HCT116 (cell line): ENCODE measurements at regions not wholly inside any gene's neighbourhood (a gene's known extent, or its start where the extent isn't known, plus 50 kb on each side); places are given as distances from the start of the nearest gene placed in this dataset.

Experiments used
- ATAC-seq: fragments of 200-7000 bp; cut with Tn5 transposase; 2 replicates; pipeline ENCODE4 v1.9.1; 2020; ENCODE audit warnings: mild to moderate bottlenecking, moderate library complexity
- BruUV-seq: library from RNA; stranded (reverse); fragments of 400-500 nt; replicated peaks from 2 replicates; lab custom pipeline; 2021; lab: Mats Ljungman, UMichigan
- CTCF ChIA-PET: fragments of 300-600 bp; sonication (Branson Sonifier 250); formaldehyde crosslinking; loops from one replicate; lab custom pipeline; 2021; ENCODE audit warnings: antibody characterized with exemption; lab: Charles Lee
- POLR2A ChIA-PET: fragments of 300-600, 350-600 bp; sonication (Branson Sonifier 250); formaldehyde crosslinking; loops from one replicate; lab custom pipeline; 2021; ENCODE audit warnings: antibody characterized with exemption; lab: Charles Lee
- RAD21 ChIA-PET, 2 experiments: fragments of 300-600 bp; sonication (Branson Sonifier 250); formaldehyde crosslinking; loops; one replicate each; lab custom pipeline; 2023; ENCODE audit warnings: low total read pairs in 2 of 2; ENCODE audit not compliant: uncharacterized antibody in 2 of 2, unreplicated experiment in 2 of 2, low non-redundant PET in 1 of 2; lab: Charles Lee
- DNase-seq: peaks from one replicate; pipeline ENCODE4 v3.0.0-alpha.2; 2010; ENCODE audit warnings: low read depth, low spot score
- H2AFZ ChIP-seq: fragments of 200-600 bp; shearing (Covaris generic), sonication (generic); 2 replicates; pipeline ENCODE4 v1.6.1; 2017; ENCODE audit warnings: low read depth, mixed run types, mixed read lengths, antibody characterized with exemption, low read length; ENCODE audit not compliant: poor library complexity, severe bottlenecking
- H3K27ac ChIP-seq: 2 replicates; pipeline ENCODE4 v1.5.1; 2012; ENCODE audit warnings: low read depth, low read length
- H3K27me3 ChIP-seq: fragments of 200-600 bp; sonication (generic); 2 replicates; pipeline ENCODE4 v1.6.1; 2016; ENCODE audit warnings: mixed run types, low read length, mixed read lengths; ENCODE audit not compliant: insufficient read depth
- H3K36me3 ChIP-seq, 2 experiments: fragments of 200-500 bp in 1 of 2; fragments of 200-600 bp in 1 of 2; sonication (Bioruptor generic) in 1 of 2; sonication (generic) in 1 of 2; 2 replicates each; pipeline versions ENCODE4 v1.5.1 to v1.6.1; 2014 to 2016; ENCODE audit warnings: low read length in 2 of 2, inconsistent platforms in 1 of 2, mixed read lengths in 1 of 2, mixed run types in 1 of 2; ENCODE audit not compliant: insufficient read depth in 2 of 2, control insufficient read depth in 1 of 2
- H3K4me1 ChIP-seq, 2 experiments: fragments of 200-600 bp in 1 of 2; sonication (generic) in 1 of 2; 2 replicates each; pipeline versions ENCODE4 v1.5.1 to v1.6.1; 2012 to 2017; ENCODE audit warnings: low read length in 2 of 2, inconsistent platforms in 1 of 2, mild to moderate bottlenecking in 1 of 2, mixed read lengths in 1 of 2, mixed run types in 1 of 2, moderate library complexity in 1 of 2; ENCODE audit not compliant: insufficient read depth in 2 of 2, control insufficient read depth in 1 of 2
- H3K4me2 ChIP-seq: fragments of 200-600 bp; sonication (generic); 2 replicates; pipeline ENCODE4 v1.6.1; 2017; ENCODE audit warnings: mixed run types, low read length, mixed read lengths
- H3K4me3 ChIP-seq, 2 experiments: fragments of 200-600 bp in 1 of 2; sonication (generic) in 1 of 2; replicated peaks in 1 of 2; 2 replicates each; pipeline ENCODE4 v1.5.1; 2011 to 2016; ENCODE audit warnings: low read length in 2 of 2, control low read depth in 1 of 2, low read depth in 1 of 2, mild to moderate bottlenecking in 1 of 2, mixed read lengths in 1 of 2, mixed run types in 1 of 2
- H3K79me2 ChIP-seq: fragments of 200-600 bp; sonication (generic); 2 replicates; pipeline ENCODE4 v1.6.1; 2017; ENCODE audit warnings: mild to moderate bottlenecking, mixed run types, low read length, moderate library complexity, mixed read lengths; ENCODE audit not compliant: insufficient read depth
- H3K9ac ChIP-seq: fragments of 200-600 bp; sonication (generic); 2 replicates; pipeline ENCODE4 v1.6.1; 2016; ENCODE audit warnings: low read length, mixed read lengths
- H3K9me2 ChIP-seq: fragments of 200-600 bp; sonication (generic), shearing (Covaris generic); 2 replicates; pipeline ENCODE4 v1.6.1; 2017; ENCODE audit warnings: mixed run types, mild to moderate bottlenecking, moderate library complexity; ENCODE audit not compliant: insufficient read depth
- H3K9me3 ChIP-seq, 2 experiments: fragments of 200-500 bp in 1 of 2; fragments of 200-600 bp in 1 of 2; sonication (Bioruptor generic) in 1 of 2; sonication (generic) in 1 of 2; 2 replicates each; pipeline ENCODE4 v1.6.1; 2014 to 2017; ENCODE audit warnings: low read length in 2 of 2, mixed read lengths in 2 of 2, inconsistent platforms in 1 of 2, low read depth in 1 of 2, mild to moderate bottlenecking in 1 of 2, mixed run types in 1 of 2, moderate library complexity in 1 of 2; ENCODE audit not compliant: control insufficient read depth in 1 of 2, insufficient read depth in 1 of 2
- H4K20me1 ChIP-seq: fragments of 200-600 bp; sonication (generic), shearing (Covaris generic); 2 replicates; pipeline ENCODE4 v1.6.1; 2017; ENCODE audit warnings: mixed run types, mild to moderate bottlenecking, moderate library complexity; ENCODE audit not compliant: insufficient read depth
- CEBPB ChIP-seq: IDR thresholded peaks from 2 replicates; pipeline ENCODE4 v1.6.1; 2012; ENCODE audit warnings: low read depth
- EZH2 ChIP-seq: fragments of 200-600 bp; sonication (generic); IDR thresholded peaks from 2 replicates; pipeline ENCODE4 v1.6.1; 2017; ENCODE audit warnings: antibody characterized with exemption, mixed run types
- POLR2AphosphoS5 ChIP-seq: IDR thresholded peaks from 2 replicates; pipeline ENCODE4 v1.6.1; 2011; ENCODE audit warnings: mild to moderate bottlenecking, low read depth, low read length, moderate library complexity
- RAD21 ChIP-seq: IDR thresholded peaks from 2 replicates; pipeline ENCODE4 v1.6.1; 2012; ENCODE audit warnings: low read depth, mild to moderate bottlenecking
- SIN3A ChIP-seq: IDR thresholded peaks from 2 replicates; pipeline ENCODE4 v1.6.1; 2012; ENCODE audit warnings: low read depth
- TCF7L2 ChIP-seq: IDR thresholded peaks from 2 replicates; pipeline ENCODE4 v1.7.0; 2011; ENCODE audit warnings: borderline replicate concordance, inconsistent platforms; ENCODE audit not compliant: insufficient read depth, insufficient read length; ENCODE audit errors: extremely low read depth
- YY1 ChIP-seq: IDR thresholded peaks from 2 replicates; pipeline ENCODE4 v1.6.1; 2011; ENCODE audit warnings: low read length, low read depth, moderate library complexity, mild to moderate bottlenecking; ENCODE audit not compliant: insufficient replicate concordance; ENCODE audit errors: extremely low read depth
- intact Hi-C: fragments of 100-400 bp; cut with micrococcal nuclease; formaldehyde crosslinking; loops from 2 replicates; pipeline ENCODE4 v1.10.0; 2022
- TF ChIP-seq, protein P1 (sequence below): IDR thresholded peaks from 2 replicates; pipeline ENCODE4 v1.6.1; 2012; ENCODE audit warnings: low read depth

DNA sequence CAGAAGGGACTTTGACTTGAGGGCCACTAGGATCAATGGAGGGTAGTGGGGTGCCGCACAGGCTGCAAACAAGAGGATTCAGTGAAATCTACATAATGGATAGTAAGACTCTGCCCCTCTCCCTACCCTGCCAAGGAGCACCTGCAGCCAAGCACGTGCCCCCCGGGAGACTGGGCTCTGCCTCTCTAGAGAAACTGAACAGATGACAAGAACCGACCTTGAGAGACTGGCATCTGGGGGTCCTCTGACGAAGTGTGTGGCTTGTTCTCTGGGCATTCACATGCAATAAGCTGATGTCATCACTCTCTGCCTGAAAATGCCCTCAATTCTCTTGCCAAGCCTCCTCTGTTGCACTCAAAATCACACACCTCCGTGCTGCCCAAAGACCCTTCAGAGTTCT is 132.3 kb downstream of the FAM43A start:
- intact Hi-C loops = no loop called here
- Histone ChIP-seq H3K9me2 (no peaks in the 10 kb centered on the region), H3K4me3 (no peak overlapping the region), H3K9me3 (no peaks in the 10 kb centered on the region), H3K36me3 (no peaks in the 10 kb centered on the region), H3K27me3 (peaks cover 4% of the 10 kb centered on the region; the same call in 1 of the 2 replicates), H3K4me2 (no peak overlapping the region), H3K79me2 (no peaks in the 10 kb centered on the region), H2AFZ (no peak overlapping the region), H3K4me1 (no peaks in the 10 kb centered on the region), H3K27ac (no peak overlapping the region), H3K9ac (no peak overlapping the region), H4K20me1 (no peaks in the 10 kb centered on the region)
- no TSS peak for BruUV-seq
- POLR2A ChIA-PET = no interaction called here
- CTCF ChIA-PET = no interaction called here
- DNase-seq = no peak
- TF ChIP-seq YY1 (no peak), EZH2 (no peak), POLR2AphosphoS5 (no peak), SIN3A (no peak), CEBPB (no peak), TCF7L2 (no peak), RAD21 (no peak)
- TF ChIP-seq, protein P1, sequence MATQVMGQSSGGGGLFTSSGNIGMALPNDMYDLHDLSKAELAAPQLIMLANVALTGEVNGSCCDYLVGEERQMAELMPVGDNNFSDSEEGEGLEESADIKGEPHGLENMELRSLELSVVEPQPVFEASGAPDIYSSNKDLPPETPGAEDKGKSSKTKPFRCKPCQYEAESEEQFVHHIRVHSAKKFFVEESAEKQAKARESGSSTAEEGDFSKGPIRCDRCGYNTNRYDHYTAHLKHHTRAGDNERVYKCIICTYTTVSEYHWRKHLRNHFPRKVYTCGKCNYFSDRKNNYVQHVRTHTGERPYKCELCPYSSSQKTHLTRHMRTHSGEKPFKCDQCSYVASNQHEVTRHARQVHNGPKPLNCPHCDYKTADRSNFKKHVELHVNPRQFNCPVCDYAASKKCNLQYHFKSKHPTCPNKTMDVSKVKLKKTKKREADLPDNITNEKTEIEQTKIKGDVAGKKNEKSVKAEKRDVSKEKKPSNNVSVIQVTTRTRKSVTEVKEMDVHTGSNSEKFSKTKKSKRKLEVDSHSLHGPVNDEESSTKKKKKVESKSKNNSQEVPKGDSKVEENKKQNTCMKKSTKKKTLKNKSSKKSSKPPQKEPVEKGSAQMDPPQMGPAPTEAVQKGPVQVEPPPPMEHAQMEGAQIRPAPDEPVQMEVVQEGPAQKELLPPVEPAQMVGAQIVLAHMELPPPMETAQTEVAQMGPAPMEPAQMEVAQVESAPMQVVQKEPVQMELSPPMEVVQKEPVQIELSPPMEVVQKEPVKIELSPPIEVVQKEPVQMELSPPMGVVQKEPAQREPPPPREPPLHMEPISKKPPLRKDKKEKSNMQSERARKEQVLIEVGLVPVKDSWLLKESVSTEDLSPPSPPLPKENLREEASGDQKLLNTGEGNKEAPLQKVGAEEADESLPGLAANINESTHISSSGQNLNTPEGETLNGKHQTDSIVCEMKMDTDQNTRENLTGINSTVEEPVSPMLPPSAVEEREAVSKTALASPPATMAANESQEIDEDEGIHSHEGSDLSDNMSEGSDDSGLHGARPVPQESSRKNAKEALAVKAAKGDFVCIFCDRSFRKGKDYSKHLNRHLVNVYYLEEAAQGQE = no peak
- RAD21 ChIA-PET = no interaction called here
- no peak for ATAC-seq
